Caki2 (cell line): ENCODE measurements at regions not wholly inside any gene's neighbourhood (a gene's known extent, or its start where the extent isn't known, plus 50 kb on each side); places are given as distances from the start of the nearest gene placed in this dataset.

Experiments
- DNase-seq: peaks from one replicate; pipeline ENCODE4 v3.0.0-alpha.2; 2015; ENCODE audit warnings: low read depth
- in situ Hi-C: cut with HindIII; loops from 2 replicates; pipeline ENCODE4 v1.10.0; 2016; ENCODE audit warnings: low sequenced_read_pairs, low pct_unique_long_range_greater_than_20kb, mixed read lengths

DNA sequence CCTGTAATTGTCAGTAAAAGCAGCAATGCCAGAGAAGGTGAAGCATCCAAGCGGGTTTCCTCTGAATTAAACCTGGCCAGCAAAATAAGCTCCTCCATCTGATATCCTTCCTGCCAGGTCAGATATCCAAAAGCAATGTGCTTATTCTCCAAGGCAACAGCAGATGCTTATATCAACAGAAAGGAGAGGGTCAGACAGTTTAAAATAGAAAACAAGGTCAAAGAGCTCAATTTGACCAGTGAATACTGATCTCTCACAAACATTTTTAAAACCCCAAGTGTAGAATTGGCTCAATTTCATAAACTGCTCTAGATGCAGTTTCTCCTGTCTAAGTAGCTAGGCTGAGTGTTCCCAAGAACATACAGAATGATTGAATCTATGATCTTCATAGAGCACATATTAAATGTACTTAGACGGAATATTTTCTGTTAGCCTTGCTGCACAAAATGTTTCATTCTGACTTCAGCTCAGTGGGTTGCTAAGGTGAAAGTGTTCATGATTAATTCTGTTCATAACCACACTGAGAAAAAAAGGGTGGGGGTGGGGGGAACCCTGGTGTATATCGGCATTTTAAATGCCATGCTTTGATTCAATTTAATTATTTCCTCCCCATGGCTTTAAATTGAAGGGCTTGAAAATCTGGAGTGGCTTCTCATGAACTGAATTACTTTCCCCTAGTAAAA lies 174.2 kb upstream of the ARHGAP20 start:
- DNase-seq, result no peak
- in situ Hi-C loops, result no loop called here

DNA sequence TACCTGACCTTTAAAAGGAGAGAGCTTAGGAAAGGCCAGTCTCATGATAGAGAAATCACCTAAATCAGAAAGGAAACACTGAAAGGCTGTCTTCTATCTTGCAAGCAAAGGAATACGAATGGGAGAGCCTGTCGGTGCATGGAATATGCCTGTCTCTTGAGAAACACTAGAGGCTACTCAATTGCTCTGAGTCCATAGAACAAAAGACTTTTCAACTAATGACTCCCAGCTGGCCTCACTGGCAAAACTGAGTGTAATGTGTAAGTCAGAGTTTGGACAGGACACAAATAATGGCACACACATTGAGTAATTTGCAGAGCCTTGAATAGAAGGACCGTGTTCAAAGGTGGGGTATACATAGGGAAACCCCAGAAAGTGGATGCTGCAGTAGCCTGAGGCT lies 171.0 kb upstream of the ARHGAP20 start:
- in situ Hi-C loops, result no loop called here
- DNase-seq, result no peak

DNA sequence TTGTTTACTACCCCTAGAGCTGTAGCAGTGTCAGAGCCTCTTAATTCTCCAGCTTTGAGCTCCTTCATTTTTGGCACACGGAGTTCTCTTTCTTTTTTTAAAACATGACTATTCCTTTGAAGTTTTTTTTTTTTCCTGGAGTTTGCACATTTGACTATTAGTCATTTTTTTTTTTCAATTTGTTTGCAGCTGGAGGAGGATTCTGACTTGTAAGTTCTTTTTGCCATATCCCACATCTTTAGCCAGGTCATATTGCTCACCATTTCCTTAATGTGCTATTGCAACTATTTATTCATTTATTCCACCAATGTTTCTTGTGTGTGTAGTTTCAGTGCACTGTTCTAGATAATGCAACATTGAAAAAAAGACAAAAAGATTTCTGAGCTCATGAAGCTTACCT lies 166.3 kb upstream of the ARHGAP20 start:
- in situ Hi-C loops, result no loop called here
- DNase-seq, result no peak

DNA sequence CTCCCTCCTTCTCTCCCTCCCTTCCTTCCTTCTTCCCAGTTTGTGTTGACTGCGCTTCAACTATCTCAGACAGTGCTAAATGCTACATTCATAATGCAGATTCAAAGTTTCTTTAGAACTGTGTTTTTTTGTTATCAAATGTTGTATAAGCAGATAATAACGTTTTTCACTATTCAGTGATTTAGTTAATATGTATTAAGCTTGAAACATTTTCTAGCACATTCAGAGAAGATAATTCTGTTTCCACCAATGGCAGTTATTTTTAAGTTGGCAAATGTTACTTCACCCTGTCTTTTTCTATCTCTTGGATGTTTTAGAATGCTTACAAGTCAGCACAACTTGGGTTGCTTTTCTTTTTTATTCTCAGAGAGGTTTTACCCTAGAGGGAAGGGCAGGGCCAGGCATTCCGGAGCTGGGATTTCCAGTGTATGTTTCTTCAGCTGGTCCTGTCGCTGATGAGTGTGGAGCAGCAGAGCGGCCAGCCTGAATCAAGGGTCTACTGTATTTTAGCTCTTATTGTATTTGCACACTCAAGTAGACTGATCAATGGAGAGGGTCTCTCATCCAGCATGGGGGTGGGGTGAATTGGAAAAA lies 162.3 kb upstream of the ARHGAP20 start:
- no peak for DNase-seq
- in situ Hi-C loops, result no loop called here

DNA sequence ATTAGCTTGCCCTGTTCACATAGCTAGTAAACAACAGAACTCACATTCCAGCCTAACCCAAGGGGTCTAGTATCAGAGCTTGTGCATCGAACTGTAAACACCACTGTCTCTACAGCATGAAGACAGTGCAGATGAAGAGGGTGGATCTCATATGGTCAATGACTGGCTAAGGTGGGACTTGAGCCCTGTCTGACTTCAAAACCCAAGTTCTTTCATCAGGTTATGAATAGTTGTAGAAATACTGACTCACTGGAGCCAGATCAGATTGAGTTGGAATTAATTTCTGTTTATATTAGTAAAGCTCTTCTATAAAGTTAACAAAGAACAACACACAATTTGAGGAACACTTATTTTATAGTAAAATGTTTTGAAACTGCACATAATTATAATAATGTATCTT lies 161.7 kb upstream of the ARHGAP20 start:
- in situ Hi-C loops, result no loop called here
- DNase-seq, result no peak

DNA sequence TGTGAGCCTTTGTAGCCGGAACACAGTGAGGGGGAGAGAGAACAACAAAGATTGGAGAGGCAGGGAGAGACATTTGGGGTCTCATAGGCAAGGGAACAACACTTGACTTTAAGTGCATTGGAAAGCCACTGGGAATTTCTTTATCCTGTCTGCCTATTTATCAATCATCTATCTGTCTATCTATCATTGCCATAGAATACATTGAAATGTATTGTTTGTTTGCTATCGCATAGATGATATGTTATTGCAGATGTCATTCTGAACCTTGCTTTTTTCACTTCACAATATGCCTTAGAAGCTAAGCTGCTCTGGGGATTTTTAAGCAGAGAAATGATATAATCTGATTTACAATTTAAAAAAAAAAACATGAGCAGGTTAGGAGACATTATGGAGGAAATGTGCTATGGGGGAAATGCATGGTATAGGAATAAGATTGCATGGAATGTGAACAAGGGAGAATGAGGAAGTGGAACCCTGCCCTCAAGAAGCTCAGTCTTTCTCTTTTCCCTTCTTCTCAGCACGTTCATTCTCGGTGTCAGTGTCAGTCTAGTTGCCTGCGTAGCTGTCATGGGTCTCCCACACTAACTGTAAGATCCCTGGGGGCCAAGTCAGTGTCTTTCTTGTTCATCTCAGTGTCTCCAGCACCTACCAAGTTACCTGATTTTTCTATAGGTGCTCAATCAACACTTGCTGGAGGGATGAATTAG lies 158.7 kb upstream of the ARHGAP20 start:
- no peak for DNase-seq
- in situ Hi-C loops, result no loop called here

DNA sequence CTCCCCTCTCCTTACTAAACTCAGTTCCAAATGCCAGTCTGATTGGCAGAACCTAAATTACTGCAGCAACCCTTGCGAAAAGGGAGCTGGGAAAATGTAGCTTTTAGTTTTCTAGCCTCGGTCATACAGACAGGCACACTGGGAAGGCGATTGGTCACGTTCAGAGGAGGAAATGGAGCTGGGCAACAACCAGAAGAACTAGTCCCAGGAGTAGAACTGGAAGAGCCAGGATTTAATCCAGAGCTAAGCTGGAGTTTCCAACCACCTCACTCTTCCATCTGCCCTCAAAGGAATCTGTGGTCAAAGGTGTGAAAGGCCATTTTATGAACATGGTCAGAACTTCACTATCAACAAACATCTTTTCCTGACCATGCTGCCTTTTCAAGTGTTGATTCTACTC lies 155.7 kb upstream of the ARHGAP20 start:
- no peak for DNase-seq
- in situ Hi-C loops, result no loop called here

DNA sequence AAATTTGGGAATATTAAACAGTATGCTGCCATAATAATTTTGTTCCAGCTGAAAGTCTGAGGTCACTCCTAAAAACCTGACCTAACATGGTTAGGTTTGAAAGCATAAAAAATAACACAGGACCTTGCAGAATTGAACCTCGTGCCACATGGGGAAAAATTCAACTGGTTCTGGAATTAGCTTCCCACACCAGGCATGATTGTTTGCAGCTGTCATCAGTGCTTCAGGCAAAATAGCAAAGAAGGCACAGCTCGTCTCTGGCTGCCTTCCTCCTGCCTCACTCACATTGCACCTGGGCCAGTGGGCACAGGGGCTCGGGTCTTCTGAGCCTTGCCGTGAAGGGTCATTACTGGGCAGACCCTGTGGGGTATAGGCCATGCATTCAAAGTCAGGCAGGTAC lies 153.8 kb upstream of the ARHGAP20 start:
- no peak for DNase-seq
- in situ Hi-C loops, result no loop called here

DNA sequence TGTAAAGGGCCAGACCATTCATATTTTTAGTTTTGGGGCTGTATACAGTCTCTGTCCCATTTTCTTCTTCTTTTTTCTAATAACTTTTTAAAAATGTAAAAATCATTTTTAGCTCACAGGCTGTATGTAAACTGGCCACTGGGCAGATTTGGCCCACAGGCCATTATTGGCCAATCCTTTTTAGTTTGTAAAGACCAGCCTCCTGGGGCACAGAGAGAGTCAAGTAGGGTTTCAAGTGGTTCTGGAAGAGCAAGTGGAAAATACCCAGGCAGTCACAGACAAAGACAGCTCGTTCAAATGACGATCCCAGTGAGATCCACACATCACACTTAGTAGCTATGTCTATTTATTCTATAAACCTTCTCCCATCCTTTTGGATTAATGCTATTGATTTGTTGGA lies 150.2 kb upstream of the ARHGAP20 start:
- no peak for DNase-seq
- in situ Hi-C loops, result no loop called here

DNA sequence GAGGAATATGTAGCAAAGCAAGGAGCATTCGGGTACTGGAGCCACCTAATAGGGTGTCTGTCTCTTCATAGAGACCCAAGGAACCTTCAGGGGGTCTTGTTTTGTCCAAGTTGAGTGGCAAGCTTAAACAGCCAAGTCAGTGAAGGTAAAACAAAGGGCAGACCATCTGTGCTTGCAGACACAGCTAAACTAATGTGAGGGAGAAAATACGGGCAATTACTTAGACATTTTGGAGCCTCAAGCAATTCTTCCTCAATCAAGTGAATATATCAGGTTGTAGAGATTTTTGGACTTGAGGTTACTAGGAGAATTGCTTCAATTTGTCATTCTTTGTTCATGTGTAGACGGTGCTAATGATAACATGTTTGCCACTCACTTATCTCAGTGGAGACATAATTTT lies 148.2 kb upstream of the ARHGAP20 start:
- in situ Hi-C loops, result no loop called here
- no peak for DNase-seq

DNA sequence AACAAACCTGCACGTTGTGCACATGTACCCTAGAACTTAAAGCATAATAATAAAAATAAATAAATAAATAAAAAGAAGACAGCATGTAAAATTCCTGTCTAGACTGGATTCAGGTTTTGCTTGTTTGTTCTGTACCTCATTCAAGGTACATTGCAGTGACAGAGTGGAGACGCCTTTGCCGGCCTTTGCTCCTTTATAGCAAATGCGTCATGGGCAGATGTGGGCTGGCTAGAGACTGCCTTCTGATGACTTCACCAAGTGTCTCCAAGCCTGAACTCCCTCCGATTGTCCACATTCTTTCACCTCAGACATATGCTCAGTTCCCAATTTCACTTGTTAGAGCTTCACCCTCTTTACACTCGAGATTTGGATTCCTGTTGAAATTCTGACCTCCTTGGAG lies 147.8 kb upstream of the ARHGAP20 start:
- in situ Hi-C loops, result no loop called here

DNA sequence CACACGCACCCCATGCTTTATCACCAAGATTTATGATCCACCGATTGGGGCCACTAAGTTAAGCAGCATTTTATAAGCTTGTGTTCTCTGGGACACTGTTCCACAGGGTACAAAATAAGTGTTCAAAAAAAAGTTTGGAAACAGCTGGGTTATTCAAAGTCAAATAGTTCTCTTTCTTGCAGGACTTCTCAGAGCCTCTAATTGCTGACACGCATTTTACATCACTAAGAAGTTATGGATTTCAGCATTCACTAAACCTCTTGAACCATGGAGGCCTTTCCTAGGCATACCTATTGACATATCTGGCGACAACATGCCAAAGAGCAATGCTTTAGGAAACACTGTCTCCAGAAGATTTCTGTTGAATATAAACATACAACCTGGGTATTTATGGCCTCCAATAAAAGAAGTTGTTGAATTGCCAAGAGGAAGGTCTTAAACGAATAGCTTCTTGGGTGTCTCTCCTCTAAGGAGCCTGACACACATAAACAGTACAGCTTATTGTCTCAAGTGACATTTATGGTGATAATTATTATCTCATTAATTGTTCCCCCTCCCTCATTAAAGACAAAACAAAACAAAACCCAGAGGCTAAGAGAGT lies 147.1 kb upstream of the ARHGAP20 start:
- in situ Hi-C loops, result no loop called here
- no peak for DNase-seq

More for the DNA sequence above, 147.8 kb upstream of the ARHGAP20 start:
- no peak for DNase-seq

DNA sequence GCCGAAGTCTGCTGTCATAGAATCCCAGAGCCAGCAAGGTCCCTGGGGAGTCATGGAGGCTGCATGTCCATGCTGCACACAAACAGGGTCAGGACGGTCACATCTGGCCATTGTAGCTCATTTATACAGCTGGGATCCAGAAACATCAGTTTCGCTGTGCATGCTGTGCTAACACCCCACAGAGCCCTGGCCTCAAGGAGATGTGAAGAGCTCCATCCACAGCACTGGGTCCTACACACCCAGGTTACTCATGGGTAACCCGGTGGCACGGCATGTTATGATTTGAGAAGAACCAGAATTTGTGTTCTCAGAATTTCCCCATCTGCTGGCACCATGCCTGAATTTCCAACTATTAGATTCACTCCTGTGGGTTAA lies 146.3 kb upstream of the ARHGAP20 start:
- DNase-seq, result peak; percentile 44
- in situ Hi-C loops, result no loop called here

DNA sequence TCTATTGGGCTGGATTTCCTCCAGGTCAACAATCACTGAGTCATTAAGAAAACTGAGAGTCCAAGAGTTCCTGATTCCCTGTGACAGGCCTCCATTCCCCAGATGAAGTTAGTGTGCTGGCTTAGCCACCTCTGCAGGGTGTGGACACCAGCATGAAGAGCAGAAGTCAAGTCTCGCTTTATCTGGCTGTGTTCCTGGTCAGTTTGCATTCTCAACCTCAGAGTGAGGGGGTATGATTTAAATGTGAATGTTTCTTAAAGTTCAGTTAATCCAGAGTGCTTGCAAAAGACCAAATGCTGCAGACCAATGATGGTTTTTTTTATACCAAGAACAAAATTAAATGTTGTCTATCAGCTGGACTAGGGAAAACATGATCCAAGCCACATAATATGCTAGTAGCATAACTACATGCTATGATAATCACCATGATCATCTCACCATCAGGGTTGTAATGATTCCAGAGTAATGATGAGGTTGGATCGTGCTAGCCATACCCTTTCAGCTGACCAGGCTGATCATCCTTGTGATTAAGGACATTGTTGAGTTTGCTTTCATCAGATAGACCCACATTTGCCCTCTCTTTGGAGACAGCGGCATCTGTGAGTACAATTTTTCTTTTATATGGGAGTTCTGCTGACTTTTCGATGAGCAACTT lies 145.8 kb upstream of the ARHGAP20 start:
- peak; percentile 40 for DNase-seq
- in situ Hi-C loops, result no loop called here

DNA sequence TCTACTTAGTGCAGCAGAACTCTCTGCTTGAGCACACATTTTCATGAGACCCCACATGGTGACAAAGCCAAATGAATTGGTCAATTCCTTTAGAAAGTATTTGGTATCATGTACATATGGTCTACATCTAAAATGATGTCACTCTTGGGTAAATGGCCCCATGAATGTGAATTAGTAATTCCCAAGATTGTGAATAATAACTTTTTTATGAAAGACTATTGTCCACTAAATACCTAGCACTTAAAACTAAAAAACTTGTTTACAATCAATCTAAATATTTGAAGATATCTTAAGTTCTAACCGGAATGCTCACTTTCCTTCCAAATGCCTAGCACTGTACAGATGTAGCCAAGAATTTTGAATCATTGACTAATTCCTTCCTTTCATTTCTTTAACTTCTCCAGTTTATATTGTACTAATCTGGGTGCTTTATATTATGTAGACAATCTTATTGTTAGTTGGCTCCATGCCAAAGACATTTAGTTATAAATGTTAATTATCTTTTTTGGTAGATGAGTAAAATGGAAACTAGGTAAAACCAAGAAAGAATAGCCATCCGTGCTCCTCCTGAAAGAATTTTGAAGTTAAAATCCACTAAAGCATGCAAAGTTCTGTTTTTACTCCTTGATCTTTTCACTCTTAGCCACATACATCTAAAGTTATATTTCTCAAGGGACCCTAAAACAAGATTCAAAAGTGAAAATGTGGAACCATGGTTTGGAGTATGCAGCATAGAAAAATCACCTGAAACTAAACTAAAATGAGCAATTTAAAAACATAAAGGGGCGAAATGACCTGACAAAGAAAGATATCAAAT lies 145.0 kb upstream of the ARHGAP20 start:
- no peak for DNase-seq
- in situ Hi-C loops, result no loop called here

DNA sequence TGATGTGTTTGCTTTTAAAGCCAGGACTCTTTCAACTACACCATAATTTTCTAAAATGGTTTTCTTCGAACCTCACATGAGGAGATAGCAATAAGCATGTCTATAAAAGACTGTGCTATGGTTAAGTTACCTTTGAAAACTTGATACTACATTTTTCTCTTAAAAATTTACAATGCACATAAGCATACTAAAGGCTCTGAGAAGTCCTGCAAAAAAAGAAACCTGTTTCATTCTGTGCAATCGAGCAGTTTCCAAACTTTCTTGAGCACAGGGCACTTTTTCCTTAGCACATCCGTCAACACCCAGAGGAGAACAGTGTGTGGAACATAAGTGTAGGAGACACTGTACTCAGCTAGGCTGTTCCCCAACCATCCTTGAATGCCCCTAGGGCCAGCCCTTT lies 144.1 kb upstream of the ARHGAP20 start:
- in situ Hi-C loops, result no loop called here
- DNase-seq, result no peak

DNA sequence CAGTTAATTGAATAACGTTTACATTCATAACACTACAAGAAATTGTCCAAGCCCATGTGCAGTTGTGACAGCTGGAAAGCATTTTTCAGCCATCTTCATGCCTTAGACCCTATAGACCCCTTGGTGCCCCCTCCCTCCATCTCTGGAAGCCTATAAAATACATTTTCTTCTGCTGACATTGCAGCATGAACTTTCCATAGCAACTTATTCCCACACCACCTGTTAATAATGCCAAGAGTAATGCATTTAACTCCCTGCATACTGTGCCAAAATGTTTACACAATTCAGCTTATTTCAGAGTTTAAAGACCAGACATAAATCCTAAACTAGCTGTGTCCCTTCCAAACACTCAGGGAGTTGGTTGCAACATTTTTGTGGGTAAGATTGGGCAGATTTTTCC lies 143.0 kb upstream of the ARHGAP20 start:
- in situ Hi-C loops, result no loop called here
- DNase-seq, result no peak

DNA sequence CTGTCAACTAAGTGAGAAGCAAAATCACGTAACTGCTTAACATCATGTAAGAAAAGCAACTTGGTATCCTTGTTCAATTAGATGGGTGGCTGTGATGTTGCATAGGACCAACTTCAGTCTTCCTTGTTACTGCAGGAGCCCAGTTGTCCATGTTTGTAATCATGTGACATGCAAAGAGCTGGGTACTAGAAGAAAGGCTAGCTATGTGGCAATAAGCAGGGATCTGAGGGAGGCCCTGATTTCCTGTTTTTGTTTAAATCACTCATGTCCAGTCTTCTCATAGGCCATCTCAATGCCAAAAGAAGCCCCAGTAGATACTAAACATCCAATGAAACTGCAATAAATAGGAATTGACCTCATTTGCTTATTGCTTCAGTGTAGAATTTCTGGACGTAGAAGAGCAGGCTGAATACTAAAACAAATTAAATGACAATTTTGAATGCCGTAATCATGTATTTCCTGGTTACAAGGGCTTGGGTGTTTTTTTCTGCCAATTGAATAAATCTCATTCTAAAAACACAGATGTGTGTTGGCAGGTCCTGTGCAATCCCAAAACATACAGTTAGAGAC lies 140.8 kb upstream of the ARHGAP20 start:
- in situ Hi-C loops, result no loop called here

More for the DNA sequence above, 140.8 kb upstream of the ARHGAP20 start:
- DNase-seq, result no peak
